Erythroblast (primary cell): ENCODE measurements at regions not wholly inside any gene's neighbourhood (a gene's known extent, or its start where the extent isn't known, plus 50 kb on each side); places are given as distances from the start of the nearest gene placed in this dataset.

ENCODE experiments used
- DNase-seq, 2 experiments: peaks; one replicate each; lab custom pipeline; 2025; lab: John Stamatoyannopoulos, UW
- GATA1 ChIP-seq: IDR thresholded peaks from 2 replicates; pipeline ENCODE4 v1.6.1; 2011; ENCODE audit warnings: low read depth, mild to moderate bottlenecking, control low read depth, low read length, moderate library complexity
- POLR2A ChIP-seq: IDR thresholded peaks from 2 replicates; pipeline ENCODE4 v1.6.1; 2011; ENCODE audit warnings: mild to moderate bottlenecking, low read length

GRCh38 chr13:79767126-79767525 is 286.2 kb downstream of the NDFIP2 start:
- no peak for TF ChIP-seq GATA1
- TF ChIP-seq POLR2A = no peak
- DNase-seq = no peak

DNA sequence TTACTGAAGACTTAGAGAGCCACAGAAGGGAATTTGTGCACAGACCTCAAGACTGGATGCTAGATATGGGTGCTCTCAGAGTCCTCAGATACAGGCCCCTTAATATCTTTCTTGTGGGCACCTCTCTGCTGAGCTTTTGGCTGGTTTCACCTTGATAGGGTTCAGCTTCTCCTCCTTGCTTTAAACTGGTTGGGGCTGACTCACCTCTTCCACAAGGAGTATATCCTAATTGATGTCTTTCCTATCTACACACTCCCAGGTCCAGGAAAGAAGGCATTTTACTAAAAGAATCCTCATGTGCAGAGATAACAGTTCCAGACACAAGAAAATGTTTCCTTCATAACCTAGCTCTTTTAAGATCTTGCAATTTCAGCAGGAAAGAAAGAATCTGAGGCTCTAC is 284.4 kb downstream of the NDFIP2 start:
- TF ChIP-seq POLR2A (no peak), GATA1 (no peak)
- DNase-seq = no peak

GRCh38 chr13:79749984-79750551 is 269.1 kb downstream of the NDFIP2 start:
- TF ChIP-seq POLR2A (no peak), GATA1 (no peak)
- DNase-seq = no peak

GRCh38 chr13:79749566-79749965 is 268.6 kb downstream of the NDFIP2 start:
- TF ChIP-seq POLR2A (no peak), GATA1 (no peak)
- DNase-seq = no peak

- DNase-seq = no peak
- TF ChIP-seq GATA1 (no peak), POLR2A (no peak)
Measured at GRCh38 chr13:79745081-79745480, 264.1 kb downstream of the NDFIP2 start.

DNA sequence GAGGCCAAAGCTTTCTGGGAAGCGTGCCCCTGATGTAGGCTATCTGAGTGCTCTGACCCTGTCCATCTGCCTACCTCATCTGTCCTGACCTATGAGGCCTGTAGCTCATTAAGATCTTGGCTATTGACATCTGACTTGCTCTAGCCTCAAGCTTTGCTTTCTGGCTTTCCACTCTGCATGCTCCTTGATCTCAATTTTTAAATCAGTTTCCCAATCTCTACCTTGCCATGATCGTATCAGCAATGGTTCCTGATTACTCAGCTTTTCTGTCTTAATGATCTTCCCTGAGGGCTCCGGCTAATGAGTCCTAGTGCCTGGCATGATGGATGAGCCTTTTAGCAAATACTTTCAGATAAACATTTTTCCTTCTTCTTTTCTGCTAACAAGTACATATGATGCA is 262.0 kb downstream of the NDFIP2 start:
- TF ChIP-seq POLR2A = no peak
- TF ChIP-seq GATA1 = no peak
- DNase-seq = no peak

DNA sequence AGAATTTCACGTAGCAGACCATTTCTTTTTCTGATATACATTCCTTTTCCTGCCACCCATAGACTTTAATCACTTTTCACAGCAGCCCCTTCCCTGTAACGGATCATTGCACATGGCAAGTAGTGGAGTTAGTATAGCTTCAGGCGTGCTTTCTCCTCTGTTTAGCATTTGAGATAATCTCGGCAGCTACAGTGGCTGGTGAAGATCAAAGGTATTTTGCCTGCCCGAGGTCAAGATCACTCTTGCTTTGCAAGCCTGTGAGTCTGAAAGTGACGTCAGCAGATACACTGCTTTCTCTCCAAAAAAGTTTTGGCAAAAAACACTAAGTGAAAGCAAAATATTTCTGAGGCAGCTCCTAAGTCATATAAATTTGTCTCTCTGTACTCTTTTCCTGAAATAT is 260.0 kb downstream of the NDFIP2 start:
- no peak for DNase-seq
- TF ChIP-seq POLR2A (no peak), GATA1 (no peak)

DNA sequence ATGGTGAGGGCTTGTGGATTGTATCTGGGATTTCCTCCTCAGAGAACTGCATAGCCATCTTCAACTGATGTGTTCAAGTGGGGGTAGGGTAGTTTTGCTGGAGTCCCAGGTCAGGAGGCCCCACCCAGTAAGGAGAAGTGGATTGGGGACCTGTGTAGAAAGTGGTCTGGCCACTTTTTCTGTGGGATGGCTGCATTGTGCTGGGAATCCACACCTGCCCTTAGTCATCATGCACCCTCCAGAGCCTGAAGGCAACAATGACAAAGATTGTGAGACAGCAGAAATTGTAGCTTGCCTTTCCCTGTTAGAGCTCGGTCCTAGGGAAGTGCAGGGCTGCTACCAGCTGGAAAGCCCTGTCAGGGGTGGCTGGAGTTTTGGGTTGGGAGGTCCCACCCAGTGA is 255.4 kb downstream of the NDFIP2 start:
- DNase-seq = no peak

DNA sequence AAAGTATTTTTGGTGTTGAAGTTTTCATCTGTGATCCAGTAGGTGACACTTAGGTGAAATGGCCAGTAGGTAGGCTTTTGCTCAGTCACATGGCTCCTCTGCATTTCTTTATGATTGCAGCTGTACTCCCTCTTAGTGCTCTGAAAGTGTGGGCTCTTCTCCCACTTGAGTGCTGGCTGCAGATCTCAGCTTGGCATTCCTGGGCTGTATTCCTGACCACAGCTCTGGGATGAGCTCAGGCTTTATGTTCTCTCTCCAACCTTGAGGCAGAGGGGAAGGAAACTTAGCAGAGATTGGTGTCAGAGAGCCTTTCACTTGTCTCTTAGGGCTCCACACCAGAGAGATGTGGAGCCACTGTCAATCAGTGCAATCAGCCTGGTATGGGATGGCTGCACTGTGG is 254.3 kb downstream of the NDFIP2 start:
- DNase-seq = no peak

More for the DNA sequence above, 255.4 kb downstream of the NDFIP2 start:
- TF ChIP-seq GATA1 (no peak), POLR2A (no peak)

DNA sequence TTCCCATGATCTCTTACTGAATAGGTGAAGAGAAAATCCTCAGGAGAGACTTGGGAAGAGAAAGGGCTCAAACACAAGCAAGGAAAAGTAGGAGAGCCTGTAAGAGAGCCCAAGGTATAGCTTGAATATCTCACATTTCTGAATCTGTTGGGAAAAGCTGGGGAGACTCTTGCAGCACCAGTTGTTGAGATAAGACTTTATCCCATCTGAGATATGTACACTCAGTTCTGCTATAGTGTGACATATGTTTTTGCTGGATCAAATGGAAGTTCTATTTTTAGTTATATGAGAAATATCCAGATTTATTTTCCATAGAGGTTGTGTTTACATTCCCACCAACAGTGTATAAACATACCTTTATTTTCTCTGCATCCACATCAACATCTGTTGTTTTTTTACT is 246.1 kb downstream of the NDFIP2 start:
- DNase-seq = no peak
- TF ChIP-seq GATA1 (no peak), POLR2A (no peak)

More for the DNA sequence above, 254.3 kb downstream of the NDFIP2 start:
- TF ChIP-seq POLR2A (no peak), GATA1 (no peak)

DNA sequence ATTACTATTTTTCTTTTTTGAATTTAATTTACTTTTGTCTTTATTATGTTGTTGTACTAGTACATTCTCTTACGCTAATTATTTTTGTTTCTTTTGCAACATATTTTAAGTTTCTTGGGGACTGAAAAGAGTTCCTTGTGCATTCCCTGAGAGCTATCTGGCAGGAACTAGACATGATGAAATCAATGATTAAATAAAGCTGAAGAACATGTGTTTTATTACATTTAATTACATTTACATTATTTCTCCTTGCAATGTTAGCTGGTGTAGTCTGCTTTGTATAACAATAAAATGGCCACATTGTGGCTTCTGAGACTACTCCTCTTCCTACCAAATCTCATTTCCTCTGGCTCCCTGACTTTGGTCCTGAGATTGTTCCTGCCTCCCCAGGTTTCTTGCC is 244.9 kb downstream of the NDFIP2 start:
- no peak for DNase-seq

DNA sequence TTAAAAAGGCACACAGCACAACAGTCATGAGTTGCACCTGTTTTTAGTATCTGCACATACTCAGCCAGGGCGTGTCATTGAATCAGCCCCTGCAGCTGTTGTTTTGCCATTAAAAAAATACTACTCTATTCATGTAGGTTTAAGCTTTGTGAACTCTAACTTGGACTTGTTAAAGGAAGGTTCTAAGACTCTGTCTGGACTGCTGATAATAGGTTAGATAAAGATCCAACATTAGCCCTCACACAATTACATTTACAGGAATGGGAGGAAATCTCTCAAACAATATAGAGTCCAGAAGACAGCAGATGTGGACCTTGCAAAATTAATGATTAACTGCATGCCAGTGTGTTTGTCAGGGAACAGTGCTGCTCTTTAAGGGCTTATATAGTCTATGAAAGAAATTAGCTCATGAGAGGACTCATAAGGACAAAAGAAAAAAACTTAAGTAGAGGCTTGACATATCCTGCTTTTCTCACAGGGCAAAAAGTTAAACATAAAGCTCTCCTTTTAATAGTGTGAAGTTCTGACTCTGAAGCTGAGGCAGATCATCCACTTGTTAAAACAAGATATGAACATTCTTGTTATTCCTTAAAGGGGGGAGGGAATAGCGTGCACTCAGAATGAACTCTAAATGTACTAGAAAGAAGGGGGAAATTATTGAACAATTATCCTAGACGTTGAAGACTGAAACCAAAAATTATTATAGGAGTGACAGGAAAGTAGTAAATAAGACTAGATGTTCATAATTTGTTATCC is 243.6 kb downstream of the NDFIP2 start:
- TF ChIP-seq POLR2A = no peak
- no peak for TF ChIP-seq GATA1
- DNase-seq = no peak

More for the DNA sequence above, 244.9 kb downstream of the NDFIP2 start:
- TF ChIP-seq POLR2A (no peak), GATA1 (no peak)

GRCh38 chr13:79723519-79724024 is 242.6 kb downstream of the NDFIP2 start:
- no peak for DNase-seq
- TF ChIP-seq GATA1 (no peak), POLR2A (no peak)

DNA sequence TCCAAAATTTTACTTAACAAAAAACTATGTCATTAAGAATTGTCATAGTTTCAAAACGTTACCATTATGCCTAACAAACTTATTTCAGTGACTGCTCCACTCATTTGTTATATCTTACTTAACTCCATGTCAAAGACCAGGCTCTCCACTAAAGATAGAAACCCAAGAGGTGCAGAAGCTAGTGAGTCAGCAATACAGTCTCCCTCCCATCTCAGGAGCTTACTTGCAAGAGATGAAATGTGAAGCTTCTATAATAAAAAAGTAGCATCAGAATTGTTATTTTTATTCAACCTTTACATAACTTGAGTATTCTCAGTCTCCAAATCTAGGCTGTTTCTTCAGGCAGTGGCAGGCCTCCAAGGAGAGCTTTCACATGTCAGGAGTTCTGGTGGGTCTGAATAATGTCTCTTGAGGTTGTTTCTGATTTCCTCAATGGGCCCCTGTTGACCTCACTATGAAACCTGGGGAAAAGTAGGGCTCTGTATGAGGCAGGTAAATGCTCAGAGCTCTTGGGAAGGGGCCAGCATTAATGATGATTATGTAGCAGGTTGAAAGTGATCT is 242.0 kb downstream of the NDFIP2 start:
- TF ChIP-seq GATA1 (no peak), POLR2A (no peak)
- DNase-seq = no peak

DNA sequence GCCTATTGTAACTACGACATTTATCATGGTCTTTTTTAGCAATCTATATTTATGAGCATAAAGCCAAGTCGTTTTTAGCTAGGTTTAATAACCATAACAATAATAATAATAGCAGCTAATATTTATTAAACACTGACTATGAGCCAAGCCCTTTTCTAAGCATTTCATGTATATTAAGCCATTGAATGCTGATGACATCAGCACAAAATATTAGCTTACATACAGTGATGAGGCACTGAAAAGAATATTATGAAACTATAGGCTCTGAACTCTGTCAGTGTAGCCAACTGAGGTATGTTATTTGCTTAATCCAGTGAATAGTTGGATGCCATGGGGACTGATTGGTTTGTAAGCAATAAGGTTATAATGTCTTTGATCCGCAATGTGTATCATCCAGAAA is 235.2 kb downstream of the NDFIP2 start:
- no peak for TF ChIP-seq GATA1
- no peak for DNase-seq
